Panc1 (cell line): ENCODE measurements at regions not wholly inside any gene's neighbourhood (a gene's known extent, or its start where the extent isn't known, plus 50 kb on each side); places are given as distances from the start of the nearest gene placed in this dataset.

Source experiments
- CTCF ChIP-seq: fragments of 450-650 bp; IDR thresholded peaks from 2 replicates; pipeline ENCODE4 v1.5.1; 2017; ENCODE audit warnings: mild to moderate bottlenecking
- POLR2AphosphoS5 ChIP-seq: IDR thresholded peaks from 2 replicates; pipeline ENCODE4 v1.6.1; 2012; ENCODE audit warnings: mild to moderate bottlenecking, low read depth, low read length, moderate library complexity
- REST ChIP-seq, 2 experiments: IDR thresholded peaks; 2 replicates each; pipeline ENCODE4 v1.6.1; 2011 to 2012; ENCODE audit warnings: low read depth in 2 of 2, control low read depth in 1 of 2, low read length in 1 of 2, mild to moderate bottlenecking in 1 of 2, moderate library complexity in 1 of 2; ENCODE audit not compliant: insufficient read depth in 1 of 2
- TCF7L2 ChIP-seq: IDR thresholded peaks from 2 replicates; pipeline ENCODE4 v1.6.1; 2011; ENCODE audit warnings: mild to moderate bottlenecking, low read depth, low read length, inconsistent platforms

DNA sequence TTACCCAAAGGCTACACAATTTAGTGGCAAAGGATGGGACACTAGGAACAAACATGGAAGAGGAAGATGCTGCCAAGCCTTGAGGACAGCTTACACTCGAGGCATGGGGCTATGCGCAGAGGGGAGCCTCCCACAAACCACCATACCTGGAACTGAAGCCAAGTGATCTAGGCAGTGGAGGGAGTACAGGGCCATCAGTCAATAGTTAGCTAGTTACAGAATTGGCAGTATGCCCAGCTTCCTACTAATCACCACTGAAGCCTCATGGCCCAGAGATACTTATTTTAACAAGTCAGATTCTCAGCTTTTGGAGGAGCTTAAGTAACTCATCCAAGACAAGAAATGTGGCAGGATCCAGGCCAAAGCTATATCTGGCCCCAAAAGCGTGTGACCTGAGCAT is 226.6 kb upstream of the MOCS1 start:
- TF ChIP-seq CTCF, result no peak
- no peak for TF ChIP-seq REST (IDR thresholded peaks at IDR 0.05; ENCODE audit: insufficient read depth in 1 of 2, low read depth in 2 of 2, low read length in 1 of 2)
- TF ChIP-seq POLR2AphosphoS5, result no peak
- TF ChIP-seq TCF7L2, result no peak
